PC-9 (cell line): ENCODE measurements at regions not wholly inside any gene's neighbourhood (a gene's known extent, or its start where the extent isn't known, plus 50 kb on each side); places are given as distances from the start of the nearest gene placed in this dataset.

ENCODE experiments used
- BruUV-seq: library from RNA; stranded (reverse); fragments of 400-500 nt; replicated peaks from 2 replicates; lab custom pipeline; 2021; lab: Mats Ljungman, UMichigan
- CTCF ChIA-PET: fragments of 300-600 bp; sonication (Branson Sonifier 250); formaldehyde crosslinking; loops from one replicate; lab custom pipeline; 2022; ENCODE audit warnings: antibody characterized with exemption; lab: Charles Lee
- POLR2A ChIA-PET: fragments of 300-600 bp; sonication (Branson Sonifier 250); formaldehyde crosslinking; loops from one replicate; lab custom pipeline; 2022; ENCODE audit warnings: antibody characterized with exemption; ENCODE audit not compliant: unreplicated experiment; lab: Charles Lee
- DNase-seq, 2 experiments: peaks; one replicate each; pipeline versions ENCODE4 v3.0.0 to v3.0.0-alpha.2; 2015 to 2022; ENCODE audit warnings: mixed read lengths in 1 of 2
- H2AFZ ChIP-seq: fragments of 200-600 bp; sonication (generic); 2 replicates; pipeline ENCODE4 v1.8.1; 2017; ENCODE audit warnings: antibody characterized with exemption
- H3F3A ChIP-seq: fragments of 200-600 bp; sonication (generic); 2 replicates; pipeline ENCODE4 v1.8.1; 2017; ENCODE audit warnings: antibody characterized with exemption, mild to moderate bottlenecking, low read depth; ENCODE audit not compliant: insufficient read depth
- H3K27ac ChIP-seq: fragments of 200-600 bp; sonication (generic); 2 replicates; pipeline ENCODE4 v1.6.1; 2016; ENCODE audit warnings: mixed run types
- H3K27me3 ChIP-seq: fragments of 200-600 bp; sonication (generic); 2 replicates; pipeline ENCODE4 v1.6.1; 2016; ENCODE audit warnings: low read depth, mixed run types; ENCODE audit not compliant: insufficient read depth
- H3K36me3 ChIP-seq: fragments of 200-600 bp; sonication (generic); 2 replicates; pipeline ENCODE4 v1.6.1; 2016; ENCODE audit warnings: low read depth, mixed run types
- H3K4me1 ChIP-seq: fragments of 200-600 bp; sonication (generic); replicated peaks from 2 replicates; pipeline ENCODE4 v1.6.1; 2016; ENCODE audit warnings: mixed run types; ENCODE audit not compliant: insufficient read depth
- H3K4me2 ChIP-seq: fragments of 200-600 bp; sonication (generic); 2 replicates; pipeline ENCODE4 v1.6.1; 2017; ENCODE audit warnings: mixed run types
- H3K4me3 ChIP-seq: fragments of 200-600 bp; sonication (generic); 2 replicates; pipeline ENCODE4 v1.6.1; 2016; ENCODE audit warnings: mixed run types
- H3K79me2 ChIP-seq: fragments of 200-600 bp; sonication (generic); 2 replicates; pipeline ENCODE4 v1.6.1; 2017; ENCODE audit warnings: low read depth, mixed run types
- H3K9me2 ChIP-seq: fragments of 200-600 bp; sonication (generic); 2 replicates; pipeline ENCODE4 v1.8.1; 2017; ENCODE audit warnings: mild to moderate bottlenecking; ENCODE audit not compliant: insufficient read depth
- H3K9me3 ChIP-seq: fragments of 200-600 bp; sonication (generic); 2 replicates; pipeline ENCODE4 v1.8.1; 2016; ENCODE audit warnings: low read depth; ENCODE audit not compliant: insufficient read depth
- H4K20me1 ChIP-seq: fragments of 200-600 bp; sonication (generic); 2 replicates; pipeline ENCODE4 v1.8.1; 2017; ENCODE audit not compliant: insufficient read depth
- EZH2 ChIP-seq: fragments of 200-600 bp; sonication (generic); IDR thresholded peaks from 2 replicates; pipeline ENCODE4 v1.8.0; 2017; ENCODE audit warnings: antibody characterized with exemption, low read depth
- intact Hi-C: fragments of 100-400 bp; cut with micrococcal nuclease; formaldehyde crosslinking; loops from one replicate; pipeline ENCODE4 v1.10.0; 2022; ENCODE audit not compliant: unreplicated experiment
- TF ChIP-seq, protein P1 (sequence below): fragments of 200-600 bp; sonication (generic); conservative IDR thresholded peaks from 2 replicates; pipeline ENCODE4 v1.6.1; 2017; ENCODE audit warnings: mixed run types, antibody characterized with exemption, mild to moderate bottlenecking, moderate library complexity

- TF ChIP-seq EZH2, result no peak
- TF ChIP-seq, protein P1, sequence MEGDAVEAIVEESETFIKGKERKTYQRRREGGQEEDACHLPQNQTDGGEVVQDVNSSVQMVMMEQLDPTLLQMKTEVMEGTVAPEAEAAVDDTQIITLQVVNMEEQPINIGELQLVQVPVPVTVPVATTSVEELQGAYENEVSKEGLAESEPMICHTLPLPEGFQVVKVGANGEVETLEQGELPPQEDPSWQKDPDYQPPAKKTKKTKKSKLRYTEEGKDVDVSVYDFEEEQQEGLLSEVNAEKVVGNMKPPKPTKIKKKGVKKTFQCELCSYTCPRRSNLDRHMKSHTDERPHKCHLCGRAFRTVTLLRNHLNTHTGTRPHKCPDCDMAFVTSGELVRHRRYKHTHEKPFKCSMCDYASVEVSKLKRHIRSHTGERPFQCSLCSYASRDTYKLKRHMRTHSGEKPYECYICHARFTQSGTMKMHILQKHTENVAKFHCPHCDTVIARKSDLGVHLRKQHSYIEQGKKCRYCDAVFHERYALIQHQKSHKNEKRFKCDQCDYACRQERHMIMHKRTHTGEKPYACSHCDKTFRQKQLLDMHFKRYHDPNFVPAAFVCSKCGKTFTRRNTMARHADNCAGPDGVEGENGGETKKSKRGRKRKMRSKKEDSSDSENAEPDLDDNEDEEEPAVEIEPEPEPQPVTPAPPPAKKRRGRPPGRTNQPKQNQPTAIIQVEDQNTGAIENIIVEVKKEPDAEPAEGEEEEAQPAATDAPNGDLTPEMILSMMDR, result no peak
- Histone ChIP-seq H3K9me2 (no peaks in the 10 kb centered on the region), H3K4me1 (peaks cover 19% of the 10 kb centered on the region), H3K4me3 (peak overlapping the region; percentile 3; the same call in 1 of the 2 replicates), H4K20me1 (no peaks in the 10 kb centered on the region), H3K27ac (peak overlapping the region; percentile 61), H3K36me3 (no peaks in the 10 kb centered on the region), H3K4me2 (peak overlapping the region; percentile 53), H2AFZ (peak overlapping the region; percentile 69), H3F3A (peaks cover 19% of the 10 kb centered on the region; the same call in 1 of the 2 replicates), H3K27me3 (no peaks in the 10 kb centered on the region), H3K79me2 (no peaks in the 10 kb centered on the region), H3K9me3 (no peaks in the 10 kb centered on the region)
- BruUV-seq, result no TSS peak
- intact Hi-C loops, result loop anchor here (2.0 to 10.0 kb wide), 2 partner anchors 95 to 617 kb away; partner anchors contain the start of gene PALS2
- ChIA-PET POLR2A (no interaction called here), CTCF (interaction anchor here (0.5 to 0.7 kb wide), 3 partner anchors 42 to 764 kb away, joined by 3 to 21 read pairs (median 4); no protein-coding TSS in a partner anchor)
- peak; percentile 37 to 76 for DNase-seq
Observed at GRCh38 chr7:24477398-24478136, 95.7 kb upstream of the PALS2 start.

DNA sequence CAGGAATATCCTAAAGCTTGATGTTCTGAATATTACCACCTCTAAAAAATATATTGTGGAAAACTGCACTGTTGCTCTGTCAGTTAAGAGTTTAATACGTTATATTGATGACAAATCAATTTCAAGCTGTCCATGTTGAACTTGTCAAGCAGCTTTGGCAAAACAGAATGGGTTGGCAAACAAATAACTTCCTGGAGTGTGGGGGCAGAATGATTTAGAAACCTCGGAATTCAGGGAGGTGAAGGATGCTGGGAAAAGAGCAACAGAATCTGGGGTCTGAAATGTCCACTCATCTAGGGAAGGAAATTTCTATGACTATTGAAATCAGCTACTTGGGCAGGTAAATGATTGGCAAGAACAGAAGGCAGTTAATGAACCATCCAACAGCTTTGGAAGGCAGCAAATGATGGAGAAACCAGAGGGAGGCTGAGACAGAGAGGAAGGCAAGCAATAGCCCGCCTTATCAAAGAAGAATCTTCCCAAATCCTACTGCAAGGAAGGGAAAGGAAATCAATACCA lies 95.1 kb upstream of the PALS2 start:
- no TSS peak for BruUV-seq
- H3K27me3 ChIP-seq, result no peaks in the 10 kb centered on the region
- H3K36me3 ChIP-seq, result no peaks in the 10 kb centered on the region
- ChIA-PET CTCF (interaction anchor here (0.5 to 0.7 kb wide), 3 partner anchors 42 to 765 kb away, joined by 3 to 21 read pairs (median 4); no protein-coding TSS in a partner anchor), POLR2A (no interaction called here)
- no peaks in the 10 kb centered on the region for H3K9me3 ChIP-seq
- H2AFZ ChIP-seq, result peak overlapping the region; percentile 69
- no peaks in the 10 kb centered on the region for H3K79me2 ChIP-seq
- no peaks in the 10 kb centered on the region for H3K9me2 ChIP-seq
- peak overlapping the region; percentile 3; the same call in 1 of the 2 replicates for H3K4me3 ChIP-seq
- DNase-seq, result peak in 1 of 2 experiments; percentile 72
- H3K4me1 ChIP-seq, result peaks cover 19% of the 10 kb centered on the region
- intact Hi-C loops, result loop anchor here (2.0 to 10.0 kb wide), 2 partner anchors 95 to 617 kb away; partner anchors contain the start of gene PALS2
- TF ChIP-seq, protein P1, result no peak
- no peak for TF ChIP-seq EZH2
- H3F3A ChIP-seq, result peaks cover 19% of the 10 kb centered on the region; the same call in 1 of the 2 replicates
- peak overlapping the region; percentile 53 for H3K4me2 ChIP-seq
- peak overlapping the region; percentile 61 for H3K27ac ChIP-seq
- H4K20me1 ChIP-seq, result no peaks in the 10 kb centered on the region

DNA sequence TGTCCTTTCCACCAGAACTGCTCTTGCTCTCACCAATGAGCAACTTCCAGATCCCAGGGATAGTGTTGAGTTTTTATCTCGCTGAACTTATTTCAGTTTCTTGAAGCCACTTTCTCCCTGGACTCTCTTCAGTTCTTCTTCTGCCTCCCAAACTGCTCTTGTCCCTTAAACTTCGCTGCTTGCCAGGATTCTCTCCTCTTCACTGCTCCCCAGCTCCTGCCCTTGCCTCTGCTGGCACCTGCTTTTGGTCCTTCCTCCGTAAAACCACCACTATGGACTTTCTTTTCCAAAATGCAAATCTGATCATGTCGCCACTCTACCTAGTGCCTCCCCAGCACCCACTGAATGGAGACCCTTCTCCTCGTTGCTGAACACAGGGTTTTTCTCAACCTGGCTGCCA lies 92.8 kb upstream of the PALS2 start:
- Histone ChIP-seq H3F3A (peaks cover 19% of the 10 kb centered on the region; the same call in 1 of the 2 replicates), H3K36me3 (no peaks in the 10 kb centered on the region), H3K9me2 (no peaks in the 10 kb centered on the region), H3K4me3 (no peak overlapping the region), H2AFZ (no peak overlapping the region), H3K9me3 (no peaks in the 10 kb centered on the region), H3K79me2 (no peaks in the 10 kb centered on the region), H3K4me2 (no peak overlapping the region), H3K4me1 (peaks cover 19% of the 10 kb centered on the region), H3K27ac (no peak overlapping the region), H4K20me1 (no peaks in the 10 kb centered on the region), H3K27me3 (no peaks in the 10 kb centered on the region)
- ChIA-PET POLR2A (no interaction called here), CTCF (no interaction called here)
- intact Hi-C loops, result no loop called here
- TF ChIP-seq, protein P1, result no peak
- no peak for TF ChIP-seq EZH2
- no TSS peak for BruUV-seq
- DNase-seq, result no peak
